ENCODE measurements at regions not wholly inside any gene's neighbourhood (a gene's known extent, or its start where the extent isn't known, plus 50 kb on each side); places are given as distances from the start of the nearest gene placed in this dataset.
"Not testable (repeated sequence)": the region's sequence is repeated elsewhere in the genome, so short reads cannot be mapped to it uniquely, and the experiment has no call there.

- peak; percentile 17 to 57 for DNase-seq
- not testable (repeated sequence) for H3K27me3 ChIP-seq
These were observed 53.4 kb upstream of the FIBIN start for GRCh38 chr11:26940501-26940900.

DNA sequence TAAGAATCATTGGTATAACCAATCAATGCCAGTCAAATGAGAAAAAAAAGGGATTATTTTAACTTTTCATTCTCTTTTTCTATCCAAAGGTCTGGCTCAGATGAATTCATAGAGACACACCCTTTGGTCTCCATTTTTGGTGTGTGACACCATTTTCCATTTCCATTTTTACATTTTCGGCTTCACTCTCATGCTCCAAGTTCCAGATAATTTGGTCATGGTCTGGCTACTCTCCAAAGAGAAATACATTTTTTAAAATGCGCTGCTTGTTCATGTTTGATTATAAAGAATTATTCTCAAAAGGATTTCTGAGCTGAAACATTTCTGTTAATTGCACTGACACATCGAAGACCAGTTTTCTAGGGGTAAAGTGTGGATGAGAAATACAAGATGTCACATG, 51.6 kb upstream of the FIBIN start:
- Histone ChIP-seq H3K27ac (no peak overlapping the region), H3K36me3 (no peaks in the 10 kb centered on the region), H3K9me3 (replicated peaks) (no peaks in the 10 kb centered on the region), H3K27me3 (no peaks in the 10 kb centered on the region), H3K4me1 (no peaks in the 10 kb centered on the region), H3K4me3 (no peak overlapping the region)
- no peak for DNase-seq

More at GRCh38 chr11:26940501-26940900, 53.4 kb upstream of the FIBIN start:
- H3K9me3 ChIP-seq (replicated peaks); H3K4me1 ChIP-seq; H3K27ac ChIP-seq; H3K36me3 ChIP-seq; H3K4me3 ChIP-seq: not testable (repeated sequence)

- no peaks in the 10 kb centered on the region for H3K9me3 ChIP-seq (replicated peaks)
- no peaks in the 10 kb centered on the region for H3K36me3 ChIP-seq
- no peak for DNase-seq
- H3K27ac ChIP-seq = no peak overlapping the region
- H3K4me1 ChIP-seq = no peaks in the 10 kb centered on the region
- H3K4me3 ChIP-seq = no peak overlapping the region
- no peaks in the 10 kb centered on the region for H3K27me3 ChIP-seq
These were observed 50.3 kb upstream of the FIBIN start for GRCh38 chr11:26943636-26944035.

Data from SJCRH30 (cell line).